Immature natural killer cell (primary cell): ENCODE measurements at regions not wholly inside any gene's neighbourhood (a gene's known extent, or its start where the extent isn't known, plus 50 kb on each side); places are given as distances from the start of the nearest gene placed in this dataset.

ENCODE experiments used
- DNase-seq, 3 donors: peaks; one replicate each; pipeline ENCODE4 v3.0.0; 2022; ENCODE audit warnings: mixed read lengths in 1 of 3
- H3K27ac Mint-ChIP-seq, 6 donors: one replicate each; pipeline ENCODE4 v1.8.0; 2020; ENCODE audit warnings: mixed read lengths in 6 of 6, mild to moderate bottlenecking in 5 of 6, inconsistent platforms in 4 of 6, moderate library complexity in 3 of 6
- H3K27me3 Mint-ChIP-seq, 3 donors: one replicate each; pipeline ENCODE4 v1.8.0; 2020 to 2021; ENCODE audit warnings: low read depth in 3 of 3, mild to moderate bottlenecking in 3 of 3, mixed read lengths in 3 of 3, moderate library complexity in 3 of 3, inconsistent platforms in 1 of 3
- H3K36me3 Mint-ChIP-seq, 3 donors: one replicate each; pipeline ENCODE4 v1.8.0; 2020; ENCODE audit warnings: mixed read lengths in 3 of 3, inconsistent platforms in 2 of 3, mild to moderate bottlenecking in 2 of 3
- H3K4me1 Mint-ChIP-seq, 2 donors: one replicate each; pipeline ENCODE4 v1.8.0; 2020; ENCODE audit warnings: inconsistent platforms in 2 of 2, mild to moderate bottlenecking in 2 of 2, mixed read lengths in 2 of 2, moderate library complexity in 1 of 2
- H3K4me3 Mint-ChIP-seq, 5 donors: one replicate each; pipeline ENCODE4 v1.8.0; 2020; ENCODE audit warnings: mild to moderate bottlenecking in 5 of 5, mixed read lengths in 5 of 5, inconsistent platforms in 3 of 5, moderate library complexity in 3 of 5
- H3K9me3 Mint-ChIP-seq, 6 donors: one replicate each; pipeline ENCODE4 v1.8.0; 2020; ENCODE audit warnings: mild to moderate bottlenecking in 6 of 6, mixed read lengths in 6 of 6, inconsistent platforms in 4 of 6, moderate library complexity in 3 of 6

DNA sequence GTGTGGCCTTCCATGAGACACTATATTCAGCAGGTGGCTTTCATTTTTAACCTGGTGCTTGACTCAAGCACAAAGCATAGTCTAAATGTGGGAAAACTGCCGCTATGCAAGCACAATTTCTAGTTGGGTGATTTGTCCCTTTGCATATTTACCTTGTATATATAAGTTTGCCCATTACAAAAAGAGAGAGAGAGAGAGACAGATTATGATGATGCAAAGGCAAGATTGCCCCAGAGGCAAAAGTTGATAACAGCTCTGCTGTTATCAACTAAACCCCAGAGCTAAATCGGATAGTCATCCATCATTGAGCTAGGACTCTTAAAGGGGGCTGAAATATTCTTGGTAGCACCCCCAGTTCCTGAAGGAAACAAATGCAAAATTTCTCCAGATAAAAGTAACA lies 141.5 kb downstream of the AQP9 start:
- Mint-ChIP-seq H3K36me3 (no peaks in the 10 kb centered on the region), H3K4me1 (peaks cover 6% of the 10 kb centered on the region in 2 donors), H3K27me3 (peaks cover 2 to 7% (median 3%) of the 10 kb centered on the region in 3 donors), H3K4me3 (no peak overlapping the region), H3K27ac (no peak overlapping the region), H3K9me3 (no peaks in the 10 kb centered on the region)
- DNase-seq: no peak

DNA sequence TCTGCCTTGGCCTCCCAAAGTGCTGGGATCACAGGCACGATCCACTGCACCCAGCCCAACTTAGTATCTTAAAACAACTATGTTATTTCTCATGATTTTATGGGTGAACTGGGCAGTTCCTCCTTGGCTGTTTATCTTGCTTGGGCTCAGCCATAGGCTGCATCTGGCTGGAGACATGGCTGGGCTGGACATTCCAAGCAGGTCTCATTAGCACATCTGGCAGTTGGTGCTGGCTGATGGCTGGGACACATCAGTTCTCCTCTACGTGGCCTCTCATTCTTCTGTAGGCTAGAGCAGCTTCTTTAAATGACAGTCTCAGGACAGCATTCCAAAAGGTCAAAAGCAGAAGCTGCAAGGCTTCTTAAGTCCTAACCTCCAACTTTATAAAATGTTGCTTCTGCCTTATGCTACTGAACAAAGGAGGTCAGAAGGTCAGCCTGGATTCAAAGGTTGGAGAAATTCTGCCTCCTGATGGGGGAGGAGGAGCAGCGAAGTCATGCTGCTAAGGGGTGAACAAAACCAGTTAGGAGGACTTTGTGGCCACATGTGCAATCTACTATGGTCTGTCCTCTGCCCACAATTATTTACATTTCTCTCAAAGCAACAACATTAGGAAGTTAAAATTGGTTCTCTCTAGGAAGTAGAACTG lies 144.0 kb downstream of the AQP9 start:
- Mint-ChIP-seq H3K4me3 (no peak overlapping the region), H3K27me3 (peaks cover 2 to 7% (median 3%) of the 10 kb centered on the region in 3 donors), H3K36me3 (no peaks in the 10 kb centered on the region), H3K4me1 (peaks cover 6% of the 10 kb centered on the region in 2 donors), H3K9me3 (no peaks in the 10 kb centered on the region), H3K27ac (no peak overlapping the region)
- no peak for DNase-seq

DNA sequence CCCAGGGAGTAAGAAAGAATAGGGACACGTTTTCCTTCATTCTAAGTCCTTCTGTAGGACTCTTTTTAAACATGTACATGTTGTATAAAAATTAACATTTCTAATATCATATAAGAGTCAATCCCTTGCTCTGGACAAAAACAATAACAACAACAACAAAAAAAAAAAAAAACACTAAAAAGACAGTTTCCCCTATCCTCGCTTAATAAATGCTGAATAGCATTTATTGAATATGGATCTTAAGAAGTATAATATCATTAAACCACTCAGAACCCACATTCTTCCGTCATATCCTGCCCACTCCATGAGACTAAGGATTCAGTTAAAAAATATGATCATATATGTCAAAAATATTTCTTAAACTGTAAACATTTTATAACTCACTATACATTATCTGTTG lies 145.1 kb downstream of the AQP9 start:
- no peak for DNase-seq
- H3K36me3 Mint-ChIP-seq: no peaks in the 10 kb centered on the region
- no peak overlapping the region for H3K4me3 Mint-ChIP-seq
- H3K27me3 Mint-ChIP-seq: peaks cover 3 to 5% (median 3%) of the 10 kb centered on the region in 3 donors
- peaks cover 2% of the 10 kb centered on the region in 2 donors for H3K4me1 Mint-ChIP-seq
- H3K9me3 Mint-ChIP-seq: no peaks in the 10 kb centered on the region
- H3K27ac Mint-ChIP-seq: no peak overlapping the region

DNA sequence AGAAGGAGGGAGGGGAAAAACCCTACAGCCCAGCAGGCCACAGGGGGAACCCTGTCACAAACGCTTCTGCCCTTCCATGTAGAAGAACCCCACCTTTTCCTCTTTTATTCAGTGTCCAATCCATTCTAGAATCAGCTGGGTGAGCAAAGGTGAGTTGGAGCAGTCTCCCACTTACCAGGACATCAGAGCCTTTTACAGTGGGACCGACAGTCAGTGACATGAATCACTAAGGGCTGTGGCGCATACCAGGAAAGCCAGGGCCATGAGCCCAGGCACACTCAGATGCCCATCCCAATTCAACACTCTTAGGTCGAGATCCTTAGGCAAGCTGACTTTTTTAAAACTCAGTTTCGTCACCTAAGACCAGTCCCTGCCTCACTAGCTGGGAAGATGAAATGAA lies 146.1 kb downstream of the AQP9 start:
- no peaks in the 10 kb centered on the region for H3K9me3 Mint-ChIP-seq
- no peaks in the 10 kb centered on the region for H3K36me3 Mint-ChIP-seq
- no peaks in the 10 kb centered on the region for H3K4me1 Mint-ChIP-seq
- no peak overlapping the region for H3K27ac Mint-ChIP-seq
- DNase-seq: no peak
- peaks cover 2 to 3% (median 3%) of the 10 kb centered on the region in 3 donors for H3K27me3 Mint-ChIP-seq
- no peak overlapping the region for H3K4me3 Mint-ChIP-seq

DNA sequence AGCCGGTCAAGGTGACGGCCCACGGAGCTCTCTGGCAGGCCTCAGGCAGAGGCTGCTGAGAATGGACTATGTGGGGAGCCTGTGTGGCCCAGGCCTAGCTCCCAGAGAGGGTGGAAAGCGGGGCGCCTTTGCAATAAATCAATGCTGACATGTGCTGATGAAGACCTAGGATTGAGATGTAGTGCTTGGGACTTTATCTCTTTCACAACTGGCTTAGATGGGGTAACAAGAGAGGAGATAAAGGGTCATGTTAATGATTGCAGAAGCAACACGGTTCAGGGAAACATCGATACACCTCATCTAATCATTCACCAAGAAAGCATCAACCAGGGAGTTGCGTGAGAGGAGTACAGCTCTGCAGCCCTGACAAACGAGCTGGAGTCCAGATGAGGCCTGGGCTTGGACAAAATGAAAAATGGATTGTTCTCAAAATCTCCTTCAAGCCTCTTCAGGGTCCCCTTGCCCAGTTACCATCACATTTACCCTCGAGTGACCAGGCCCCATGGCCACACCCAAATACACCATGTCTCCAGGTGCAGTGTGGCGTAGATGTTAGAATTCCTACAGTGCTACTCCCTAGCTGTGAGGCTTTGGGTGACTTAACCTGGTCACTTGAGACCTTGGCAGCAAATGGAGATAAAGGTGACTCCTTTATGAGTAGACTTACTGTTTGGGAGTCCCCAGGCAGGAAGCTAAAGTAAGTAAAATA lies 146.4 kb upstream of the LIPC start:
- H3K27ac Mint-ChIP-seq: no peak overlapping the region
- H3K4me1 Mint-ChIP-seq: peaks cover 0 to 2% of the 10 kb centered on the region in 2 donors
- DNase-seq: no peak
- no peaks in the 10 kb centered on the region for H3K36me3 Mint-ChIP-seq
- H3K4me3 Mint-ChIP-seq: no peak overlapping the region
- H3K9me3 Mint-ChIP-seq: no peaks in the 10 kb centered on the region
- H3K27me3 Mint-ChIP-seq: peaks cover 2 to 3% (median 3%) of the 10 kb centered on the region in 3 donors

DNA sequence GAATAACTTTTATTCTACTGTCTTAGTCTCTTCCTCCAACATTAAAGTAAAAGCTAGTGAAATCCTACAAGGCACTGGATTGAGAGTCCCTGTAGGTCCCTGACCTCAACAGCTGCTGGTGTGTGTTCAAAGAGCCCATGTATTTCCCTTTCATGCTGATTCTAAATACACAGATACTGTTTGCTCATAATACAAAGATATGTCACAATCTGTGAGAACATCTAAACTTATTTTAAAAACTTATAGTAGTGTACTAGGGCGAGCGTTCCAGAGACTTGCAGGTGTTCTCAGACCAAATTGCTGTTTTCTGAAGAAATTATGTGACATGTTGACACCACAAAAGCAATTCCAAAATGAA lies 145.9 kb upstream of the LIPC start:
- H3K27ac Mint-ChIP-seq: no peak overlapping the region
- no peak overlapping the region for H3K4me3 Mint-ChIP-seq
- no peak for DNase-seq
- no peaks in the 10 kb centered on the region for H3K9me3 Mint-ChIP-seq
- H3K27me3 Mint-ChIP-seq: peaks cover 2 to 3% (median 3%) of the 10 kb centered on the region in 3 donors
- no peaks in the 10 kb centered on the region for H3K36me3 Mint-ChIP-seq
- H3K4me1 Mint-ChIP-seq: peaks cover 3 to 8% of the 10 kb centered on the region in 2 donors

DNA sequence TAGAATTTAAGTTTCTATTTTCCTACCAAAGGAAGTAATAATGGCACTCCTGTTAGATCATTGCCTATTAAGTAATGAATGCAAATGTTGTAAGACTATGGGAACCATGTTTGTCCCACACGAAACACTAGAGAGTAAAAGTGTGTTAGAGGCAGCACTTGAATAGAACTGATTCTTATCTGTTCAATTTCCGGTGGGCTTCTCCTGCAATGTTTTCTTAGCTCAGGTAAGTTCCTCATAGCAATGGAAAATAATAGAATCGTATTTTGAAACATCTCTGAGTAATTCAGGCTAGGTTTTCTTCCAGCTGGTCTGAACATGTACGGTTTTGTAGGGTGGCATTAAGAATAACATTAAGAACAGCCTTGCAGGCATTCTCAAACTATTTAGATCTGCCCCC lies 145.3 kb upstream of the LIPC start:
- H3K27ac Mint-ChIP-seq: no peak overlapping the region
- DNase-seq: no peak
- no peaks in the 10 kb centered on the region for H3K9me3 Mint-ChIP-seq
- peaks cover 2 to 3% (median 2%) of the 10 kb centered on the region in 3 donors for H3K27me3 Mint-ChIP-seq
- no peaks in the 10 kb centered on the region for H3K36me3 Mint-ChIP-seq
- H3K4me1 Mint-ChIP-seq: peaks cover 3 to 8% of the 10 kb centered on the region in 2 donors
- H3K4me3 Mint-ChIP-seq: no peak overlapping the region

DNA sequence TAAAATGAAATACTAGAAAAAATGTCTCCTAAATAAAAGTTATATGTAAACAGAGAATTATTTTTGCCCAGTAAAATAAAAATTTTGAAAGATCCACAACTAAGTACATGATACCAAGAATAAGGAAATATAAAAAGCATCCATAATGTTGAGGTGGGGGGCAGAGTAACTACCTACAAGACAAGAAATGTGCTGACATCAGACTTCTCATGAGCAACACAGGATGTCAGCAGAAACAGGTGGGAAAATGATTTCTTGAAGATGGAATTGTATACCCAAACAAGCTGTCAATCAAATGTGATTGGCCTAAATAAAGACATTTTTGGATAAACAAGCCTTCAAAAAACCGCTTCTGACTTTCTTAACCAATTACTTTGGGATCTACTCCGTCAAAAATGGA lies 143.9 kb upstream of the LIPC start:
- Mint-ChIP-seq H3K4me3 (no peak overlapping the region), H3K9me3 (peaks cover 0 to 2% (median 0%) of the 10 kb centered on the region in 6 donors), H3K27ac (peak overlapping the region in 1 of 6 donors; percentile 17), H3K27me3 (peaks cover 0 to 3% (median 2%) of the 10 kb centered on the region in 3 donors), H3K36me3 (no peaks in the 10 kb centered on the region), H3K4me1 (peaks cover 6 to 12% of the 10 kb centered on the region in 2 donors)
- DNase-seq: no peak

DNA sequence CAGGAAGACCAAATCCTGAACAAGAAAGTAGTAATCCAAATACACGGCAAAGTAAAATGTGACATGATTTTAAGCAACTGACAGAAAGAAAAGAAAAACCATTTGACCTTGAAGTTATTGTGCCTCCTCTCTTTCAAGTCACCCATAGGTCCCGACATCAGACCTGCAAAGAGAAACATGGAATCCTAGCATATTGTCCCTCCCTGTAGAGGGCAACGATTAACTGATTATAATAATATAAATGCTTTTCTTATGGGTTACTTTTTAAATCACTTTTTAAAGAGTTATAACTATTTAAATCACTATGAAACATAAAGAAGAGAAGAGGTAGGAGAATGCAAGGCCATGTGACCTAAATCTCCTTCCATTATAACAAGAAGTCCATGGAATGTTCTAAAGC lies 143.2 kb upstream of the LIPC start:
- Mint-ChIP-seq H3K4me3 (no peak overlapping the region), H3K27me3 (peaks cover 0 to 3% (median 2%) of the 10 kb centered on the region in 3 donors), H3K27ac (no peak overlapping the region), H3K4me1 (peaks cover 7 to 12% of the 10 kb centered on the region in 2 donors), H3K9me3 (peaks cover 0 to 2% (median 0%) of the 10 kb centered on the region in 6 donors), H3K36me3 (no peaks in the 10 kb centered on the region)
- no peak for DNase-seq

DNA sequence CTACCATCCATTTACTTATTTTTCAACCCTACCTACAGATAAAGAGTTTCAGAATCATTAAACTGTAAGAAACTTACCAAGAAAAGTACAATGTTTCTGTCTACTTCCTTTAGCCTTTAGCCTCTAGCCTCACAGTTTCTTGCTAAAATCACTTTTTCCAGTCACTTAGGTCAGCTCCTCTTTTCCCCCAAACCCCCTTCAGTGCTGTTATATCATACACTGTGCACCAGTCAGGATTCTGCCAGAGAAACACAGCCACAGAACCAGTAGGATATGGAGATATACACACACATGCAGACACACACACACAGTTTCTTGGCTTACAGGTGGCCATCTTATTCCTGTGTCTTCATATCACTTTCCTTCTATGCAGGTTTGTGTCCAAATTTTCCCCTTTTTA lies 139.9 kb upstream of the LIPC start:
- Mint-ChIP-seq H3K4me1 (peaks cover 15 to 28% of the 10 kb centered on the region in 2 donors), H3K9me3 (peaks cover 0 to 2% (median 0%) of the 10 kb centered on the region in 6 donors), H3K4me3 (no peak overlapping the region), H3K27me3 (peaks cover 1 to 5% (median 4%) of the 10 kb centered on the region in 3 donors), H3K36me3 (peaks cover 0 to 4% (median 0%) of the 10 kb centered on the region in 3 donors), H3K27ac (peak overlapping the region in 1 of 6 donors; percentile 34)
- DNase-seq: no peak

DNA sequence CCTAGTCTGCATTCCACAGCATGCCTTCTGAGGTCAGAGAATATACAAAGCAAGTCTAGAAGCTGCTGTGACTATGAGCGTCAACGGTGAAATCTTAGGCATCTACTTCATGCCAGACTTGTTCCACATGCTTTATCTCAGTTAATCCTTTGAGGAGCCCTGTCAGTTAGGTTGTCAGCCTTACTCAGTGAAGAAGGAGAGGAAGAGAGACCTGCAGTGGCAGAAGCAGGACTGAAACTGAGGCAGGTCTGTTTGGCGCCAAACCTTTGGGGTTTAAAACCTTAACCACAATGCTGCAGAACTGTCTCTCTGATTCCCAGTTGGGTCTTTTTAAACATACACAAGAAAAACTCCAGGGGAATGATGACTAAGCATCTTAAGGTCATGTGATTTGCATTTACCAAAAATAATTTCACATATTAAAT lies 139.0 kb upstream of the LIPC start:
- Mint-ChIP-seq H3K36me3 (peaks cover 0 to 4% (median 0%) of the 10 kb centered on the region in 3 donors), H3K4me3 (no peak overlapping the region), H3K27ac (peak overlapping the region in 1 of 6 donors; percentile 57), H3K27me3 (peaks cover 1 to 5% (median 4%) of the 10 kb centered on the region in 3 donors), H3K9me3 (peaks cover 0 to 2% (median under 1%) of the 10 kb centered on the region in 6 donors), H3K4me1 (peaks cover 15 to 30% of the 10 kb centered on the region in 2 donors)
- no peak for DNase-seq

DNA sequence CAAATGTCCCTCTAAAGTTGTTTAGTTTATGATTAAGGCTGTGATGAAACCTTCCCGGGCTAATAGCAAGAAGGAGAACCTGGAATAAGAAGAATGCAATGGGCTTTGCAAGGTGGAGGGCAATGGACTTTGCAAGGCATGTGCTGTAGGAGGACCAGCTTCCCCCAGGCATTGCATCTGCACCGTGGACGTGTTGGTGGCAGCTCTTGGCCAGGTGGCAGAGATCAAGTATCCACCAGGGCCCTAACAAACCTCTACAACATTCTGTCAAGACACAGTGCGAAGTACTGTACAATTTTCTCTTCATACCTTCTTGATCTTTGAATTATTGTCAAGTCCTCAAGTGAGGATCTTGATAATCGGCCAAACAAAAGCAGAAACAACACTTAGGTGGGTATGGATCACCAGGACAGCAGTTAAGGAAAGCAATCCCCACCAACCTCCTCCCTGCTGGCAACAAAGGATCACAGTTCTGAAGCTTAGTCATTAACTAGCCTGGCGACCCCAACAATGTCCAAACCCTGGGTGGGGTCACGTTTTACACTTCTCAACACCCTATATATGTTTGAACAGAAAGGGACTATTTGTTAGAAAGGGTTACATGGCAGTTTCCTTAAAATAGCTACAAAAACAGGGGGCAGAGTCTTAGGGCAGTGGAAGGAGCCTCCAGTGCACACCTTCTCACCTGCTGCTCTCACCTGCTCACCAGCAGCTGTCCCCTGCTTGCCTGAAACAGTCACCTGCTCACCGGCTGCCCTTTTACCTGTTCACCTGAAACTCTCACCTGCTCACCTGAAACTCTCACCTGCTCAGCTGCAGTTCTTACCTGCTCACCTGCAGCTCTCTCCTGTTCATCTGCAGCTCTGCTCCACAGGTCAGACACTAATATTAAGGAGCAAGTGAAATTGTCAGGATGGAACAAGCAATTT lies 137.9 kb upstream of the LIPC start:
- H3K27me3 Mint-ChIP-seq: peaks cover 1 to 5% (median 2%) of the 10 kb centered on the region in 3 donors
- H3K4me1 Mint-ChIP-seq: peaks cover 15 to 30% of the 10 kb centered on the region in 2 donors
- H3K27ac Mint-ChIP-seq: no peak overlapping the region
- no peak for DNase-seq
- H3K9me3 Mint-ChIP-seq: peaks cover 0 to 3% (median under 1%) of the 10 kb centered on the region in 6 donors
- no peak overlapping the region for H3K4me3 Mint-ChIP-seq
- H3K36me3 Mint-ChIP-seq: peaks cover 0 to 4% (median 0%) of the 10 kb centered on the region in 3 donors

DNA sequence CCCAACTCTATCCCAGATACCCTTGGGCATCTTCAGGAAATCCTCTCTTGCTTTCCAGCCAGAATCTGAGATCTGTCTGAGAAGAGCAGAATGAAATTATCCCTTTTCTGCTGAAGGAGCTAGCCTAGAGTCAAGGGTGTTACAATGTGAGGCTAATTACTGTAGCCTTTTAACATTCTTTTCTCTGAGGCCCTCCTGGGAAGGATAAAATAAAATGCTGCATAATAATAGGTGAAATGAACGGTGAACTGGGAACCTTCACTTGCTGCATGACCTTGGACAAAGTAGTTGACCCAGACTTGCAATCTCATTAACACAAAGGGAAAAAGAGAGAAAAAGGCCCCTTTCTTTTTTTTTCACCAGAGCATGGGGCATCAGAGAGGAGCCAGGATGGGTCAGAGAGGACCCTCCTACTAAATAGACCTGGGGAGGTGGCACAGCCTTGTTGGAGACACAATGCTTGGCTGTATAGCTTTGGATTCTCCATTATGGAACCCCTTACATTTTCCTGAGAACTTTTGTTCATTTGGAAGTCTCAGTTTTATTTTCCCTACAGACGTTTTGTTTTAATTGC lies 137.0 kb upstream of the LIPC start:
- Mint-ChIP-seq H3K4me1 (peaks cover 15 to 35% of the 10 kb centered on the region in 2 donors), H3K4me3 (no peak overlapping the region), H3K27me3 (peaks cover 1 to 5% (median 3%) of the 10 kb centered on the region in 3 donors), H3K9me3 (peaks cover 0 to 3% (median under 1%) of the 10 kb centered on the region in 6 donors), H3K27ac (no peak overlapping the region), H3K36me3 (peaks cover 0 to 4% (median 0%) of the 10 kb centered on the region in 3 donors)
- no peak for DNase-seq
